H1 (cell line): ENCODE measurements at regions not wholly inside any gene's neighbourhood (a gene's known extent, or its start where the extent isn't known, plus 50 kb on each side); places are given as distances from the start of the nearest gene placed in this dataset.

Experiments used
- CTCF ChIA-PET: fragments of 300-600 bp; sonication (Branson Sonifier 250); formaldehyde crosslinking; loops from one replicate; lab custom pipeline; 2021; ENCODE audit not compliant: partially characterized antibody; lab: Charles Lee
- POLR2A ChIA-PET: fragments of 300-600 bp; sonication (Branson Sonifier 250); formaldehyde crosslinking; loops from one replicate; lab custom pipeline; 2021; ENCODE audit warnings: inconsistent platforms; ENCODE audit not compliant: partially characterized antibody; lab: Charles Lee
- DNase-seq, 2 experiments: peaks; one replicate each; pipeline versions ENCODE4 v3.0.0 to v3.0.0-alpha.2; 2010 to 2022; ENCODE audit warnings: low spot score in 2 of 2, low read depth in 1 of 2, mixed read lengths in 1 of 2
- FAIRE-seq: peaks from 2 replicates; lab custom pipeline; 2011; peaks lifted over from hg19 to GRCh38; lab: Jason Lieb, UNC
- H2AFZ ChIP-seq: 2 replicates; pipeline ENCODE4 v1.8.1; 2012; ENCODE audit warnings: low read length, inconsistent platforms
- H2AK5ac ChIP-seq: 2 replicates; pipeline ENCODE4 v1.6.1; 2013; ENCODE audit warnings: low read depth, low read length
- H2BK120ac ChIP-seq: replicated peaks from 2 replicates; pipeline ENCODE3; 2013; ENCODE audit warnings: low read depth, low read length, inconsistent platforms
- H2BK12ac ChIP-seq: 2 replicates; pipeline ENCODE4 v1.6.1; 2013; ENCODE audit warnings: low read depth, low read length
- H2BK15ac ChIP-seq: 2 replicates; pipeline ENCODE4 v1.6.1; 2013; ENCODE audit warnings: low read length
- H2BK20ac ChIP-seq: 2 replicates; pipeline ENCODE4 v1.6.1; 2013; ENCODE audit warnings: low read length
- H2BK5ac ChIP-seq: 2 replicates; pipeline ENCODE4 v1.6.1; 2013; ENCODE audit warnings: low read depth, low read length
- H3K14ac ChIP-seq: 2 replicates; pipeline ENCODE4 v1.6.1; 2013; ENCODE audit warnings: inconsistent platforms; ENCODE audit not compliant: insufficient read length
- H3K18ac ChIP-seq: 2 replicates; pipeline ENCODE4 v1.6.1; 2013; ENCODE audit warnings: low read length; ENCODE audit errors: extremely low read depth
- H3K23ac ChIP-seq: 2 replicates; pipeline ENCODE4 v1.6.1; 2013; ENCODE audit warnings: inconsistent platforms; ENCODE audit not compliant: insufficient read length
- H3K23me2 ChIP-seq: 2 replicates; pipeline ENCODE4 v1.6.1; 2013; ENCODE audit warnings: low read depth, low read length
- H3K27ac ChIP-seq: 2 replicates; pipeline ENCODE4 v1.6.1; 2011; ENCODE audit warnings: low read depth, low read length, inconsistent platforms
- H3K27me3 ChIP-seq, 4 experiments: replicated peaks in 1 of 4; 1 replicate in 1 of 4; 2 replicates in 3 of 4; pipeline versions ENCODE4 v1.6.1 to v1.8.1; 2011 to 2013; ENCODE audit warnings: low read length in 3 of 4, mild to moderate bottlenecking in 3 of 4, inconsistent platforms in 2 of 4, mixed read lengths in 2 of 4, moderate library complexity in 1 of 4; ENCODE audit not compliant: control insufficient read depth in 3 of 4, insufficient read depth in 3 of 4; ENCODE audit errors: extremely low read depth in 1 of 4
- H3K36me3 ChIP-seq, 4 experiments: 2 replicates each; pipeline versions ENCODE4 v1.6.1 to v1.8.1; 2011 to 2013; ENCODE audit warnings: mild to moderate bottlenecking in 4 of 4, low read length in 3 of 4, moderate library complexity in 2 of 4, control low read depth in 1 of 4, inconsistent platforms in 1 of 4; ENCODE audit not compliant: insufficient read depth in 4 of 4, control insufficient read depth in 2 of 4
- H3K4ac ChIP-seq: replicated peaks from 2 replicates; pipeline ENCODE3; 2013; ENCODE audit warnings: low read length, low read depth, mixed read lengths, inconsistent platforms; ENCODE audit not compliant: insufficient read length
- H3K4me1 ChIP-seq, 4 experiments: replicated peaks in 1 of 4; 1 replicate in 1 of 4; 2 replicates in 3 of 4; pipeline versions ENCODE4 v1.6.1 to v1.8.1; 2011 to 2013; ENCODE audit warnings: low read length in 3 of 4, inconsistent platforms in 2 of 4, mixed read lengths in 1 of 4; ENCODE audit not compliant: insufficient read depth in 4 of 4, control insufficient read depth in 3 of 4
- H3K4me2 ChIP-seq, 2 experiments: 2 replicates each; pipeline versions ENCODE4 v1.6.1 to v1.8.1; 2011 to 2013; ENCODE audit warnings: low read depth in 2 of 2, low read length in 2 of 2, control low read depth in 1 of 2, inconsistent platforms in 1 of 2, mild to moderate bottlenecking in 1 of 2; ENCODE audit not compliant: insufficient read depth in 1 of 2
- H3K4me3 ChIP-seq, 4 experiments: fragments of 200-600, 300-600 bp in 1 of 4; sonication (generic), shearing (Covaris generic), sonication (Bioruptor Twin) in 1 of 4; 2 replicates each; pipeline versions ENCODE4 v1.5.1 to v1.8.1; 2011 to 2016; ENCODE audit warnings: low read length in 4 of 4, low read depth in 3 of 4, control low read depth in 2 of 4, inconsistent platforms in 2 of 4, mild to moderate bottlenecking in 2 of 4, mixed read lengths in 1 of 4, moderate library complexity in 1 of 4; ENCODE audit not compliant: insufficient read depth in 2 of 4; ENCODE audit errors: extremely low read depth in 1 of 4
- H3K56ac ChIP-seq: replicated peaks from 2 replicates; pipeline ENCODE3; 2013; ENCODE audit warnings: low read depth, mild to moderate bottlenecking, mixed read lengths, low read length, inconsistent platforms; ENCODE audit not compliant: insufficient read length
- H3K79me1 ChIP-seq: 2 replicates; pipeline ENCODE4 v1.6.1; 2013; ENCODE audit warnings: low read depth, low read length, control low read depth
- H3K79me2 ChIP-seq, 2 experiments: 2 replicates each; pipeline versions ENCODE4 v1.6.1 to v1.8.1; 2012 to 2013; ENCODE audit warnings: low read length in 2 of 2, mild to moderate bottlenecking in 2 of 2, inconsistent platforms in 1 of 2; ENCODE audit not compliant: insufficient read depth in 2 of 2, control insufficient read depth in 1 of 2
- H3K9ac ChIP-seq, 4 experiments: replicated peaks in 1 of 4; 1 replicate in 1 of 4; 2 replicates in 3 of 4; pipeline versions ENCODE4 v1.6.1 to v1.8.1; 2011 to 2013; ENCODE audit warnings: low read depth in 3 of 4, low read length in 3 of 4, control low read depth in 2 of 4, mild to moderate bottlenecking in 2 of 4, moderate library complexity in 2 of 4, inconsistent platforms in 1 of 4; ENCODE audit errors: extremely low read depth in 1 of 4
- H3K9me3 ChIP-seq, 2 experiments: 2 replicates each; pipeline versions ENCODE4 v1.6.1 to v1.8.1; 2012 to 2013; ENCODE audit warnings: mild to moderate bottlenecking in 2 of 2, moderate library complexity in 2 of 2, control low read depth in 1 of 2, inconsistent platforms in 1 of 2, low read depth in 1 of 2, low read length in 1 of 2, mixed read lengths in 1 of 2; ENCODE audit not compliant: insufficient read depth in 2 of 2
- H4K20me1 ChIP-seq, 2 experiments: replicated peaks in 1 of 2; 2 replicates each; pipeline versions ENCODE3 to v1.8.1; 2011 to 2013; ENCODE audit warnings: inconsistent platforms in 2 of 2, low read length in 2 of 2, mild to moderate bottlenecking in 1 of 2; ENCODE audit not compliant: insufficient read depth in 2 of 2, control insufficient read depth in 1 of 2
- H4K5ac ChIP-seq: 2 replicates; pipeline ENCODE4 v1.6.1; 2013; ENCODE audit warnings: low read length, low read depth, mixed read lengths, inconsistent platforms; ENCODE audit not compliant: insufficient read length
- H4K8ac ChIP-seq: 2 replicates; pipeline ENCODE4 v1.8.0; 2013; ENCODE audit warnings: mild to moderate bottlenecking, moderate library complexity, low read length, inconsistent platforms; ENCODE audit not compliant: insufficient read depth; ENCODE audit errors: extremely low read depth
- H4K91ac ChIP-seq: replicated peaks from 2 replicates; pipeline ENCODE3; 2013; ENCODE audit warnings: low read length, mixed read lengths, inconsistent platforms; ENCODE audit not compliant: insufficient read length
- MAFK ChIP-seq: IDR thresholded peaks from 2 replicates; pipeline ENCODE4 v1.6.1; 2012; ENCODE audit warnings: low read depth, mild to moderate bottlenecking, improper control_type of control experiment, low read length
- TEAD4 ChIP-seq: IDR thresholded peaks from 2 replicates; pipeline ENCODE4 v1.6.1; 2012; ENCODE audit warnings: low read depth, low read length, inconsistent platforms, mixed read lengths
- WGBS, 2 experiments: shearing (Covaris generic) in 1 of 2; methylation state at CpG; one replicate each; pipeline versions ENCODE4 v1.1.6 to v1.1.7; 2013 to 2015; ENCODE audit warnings: low lambda C conversion rate in 2 of 2, mixed read lengths in 2 of 2, inconsistent platforms in 1 of 2, low coverage in 1 of 2, missing lambda C conversion rate in 1 of 2; ENCODE audit not compliant: insufficient replicate concordance in 2 of 2, insufficient coverage in 1 of 2, insufficient read length in 1 of 2; ENCODE audit errors: extremely low coverage in 1 of 2, missing lambda C conversion rate in 1 of 2; 5-methylcytosine and 5-hydroxymethylcytosine counted together
- TF ChIP-seq, protein P1 (sequence below): IDR thresholded peaks from 2 replicates; pipeline ENCODE4 v1.6.1; 2012; ENCODE audit warnings: low read length, inconsistent platforms

DNA sequence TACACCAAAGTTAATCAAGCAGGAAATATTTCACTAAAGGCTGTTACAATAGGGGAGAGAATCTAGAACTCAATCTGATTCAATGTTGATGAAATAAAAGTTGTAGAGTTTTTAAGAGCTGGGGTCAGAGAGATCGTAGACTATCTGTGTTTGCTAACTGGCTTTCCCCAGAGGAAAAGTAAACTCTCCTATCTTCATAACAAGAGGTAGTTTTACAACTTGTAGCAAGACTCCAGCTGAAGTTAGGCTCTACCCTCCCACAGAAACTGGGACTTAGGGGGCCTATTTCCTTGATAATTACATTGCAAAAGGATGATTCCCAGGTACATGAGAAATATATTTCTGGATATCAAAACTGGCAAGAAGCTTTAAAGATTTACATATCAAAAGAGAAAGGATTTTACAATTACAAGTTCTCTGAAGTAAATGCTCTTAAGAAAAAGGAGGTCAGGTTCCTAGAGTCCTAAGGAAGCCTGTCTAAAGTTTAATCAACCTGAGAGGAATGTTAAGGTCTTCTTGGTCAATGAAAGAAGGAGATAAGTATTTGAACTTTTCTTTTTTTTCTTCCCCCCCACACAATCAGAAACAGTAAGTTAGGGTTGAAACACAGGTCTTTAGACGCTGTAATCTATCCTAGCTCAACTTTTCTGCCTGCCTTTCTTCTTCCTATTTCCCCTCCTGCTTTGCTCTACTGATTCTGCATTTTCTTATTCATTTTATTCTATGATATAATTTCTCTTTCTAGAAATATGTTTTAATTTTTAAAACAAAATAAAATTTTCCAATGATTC is 692.2 kb upstream of the LINC00305 start:
- Histone ChIP-seq H2AK5ac (no peak overlapping the region), H4K91ac (no peak overlapping the region), H4K8ac (no peak overlapping the region), H3K9ac (no peak overlapping the region), H3K9me3 (no peaks in the 10 kb centered on the region), H3K4me3 (no peak overlapping the region), H3K27me3 (peaks cover 0 to 1% (median 0%) of the 10 kb centered on the region in 4 experiments; a peak in 1 of 7 replicates), H2AFZ (peak overlapping the region; percentile 8; the same call in 1 of the 2 replicates), H3K79me2 (no peaks in the 10 kb centered on the region), H2BK20ac (no peak overlapping the region), H3K36me3 (no peaks in the 10 kb centered on the region), H3K14ac (no peak overlapping the region), H4K5ac (no peak overlapping the region), H3K4me1 (no peaks in the 10 kb centered on the region), H4K20me1 (no peaks in the 10 kb centered on the region), H3K18ac (no peak overlapping the region), H2BK12ac (no peak overlapping the region), H3K23ac (no peak overlapping the region), H3K27ac (no peak overlapping the region), H2BK15ac (no peak overlapping the region), H3K23me2 (no peaks in the 10 kb centered on the region), H2BK120ac (no peak overlapping the region), H2BK5ac (no peak overlapping the region), H3K79me1 (no peaks in the 10 kb centered on the region), H3K4ac (no peak overlapping the region), H3K56ac (no peak overlapping the region), H3K4me2 (no peak overlapping the region)
- FAIRE-seq (no peak), DNase-seq (peak in 1 of 2 experiments; percentile 3)
- ChIA-PET POLR2A (no interaction called here), CTCF (no interaction called here)
- WGBS, 2 experiments = 60% methylated on average over 2 of the region's 2 CpGs; no CpG with 5 or more reads in 1 of the 2 experiments
- TF ChIP-seq MAFK = no peak
- TF ChIP-seq, protein P1, sequence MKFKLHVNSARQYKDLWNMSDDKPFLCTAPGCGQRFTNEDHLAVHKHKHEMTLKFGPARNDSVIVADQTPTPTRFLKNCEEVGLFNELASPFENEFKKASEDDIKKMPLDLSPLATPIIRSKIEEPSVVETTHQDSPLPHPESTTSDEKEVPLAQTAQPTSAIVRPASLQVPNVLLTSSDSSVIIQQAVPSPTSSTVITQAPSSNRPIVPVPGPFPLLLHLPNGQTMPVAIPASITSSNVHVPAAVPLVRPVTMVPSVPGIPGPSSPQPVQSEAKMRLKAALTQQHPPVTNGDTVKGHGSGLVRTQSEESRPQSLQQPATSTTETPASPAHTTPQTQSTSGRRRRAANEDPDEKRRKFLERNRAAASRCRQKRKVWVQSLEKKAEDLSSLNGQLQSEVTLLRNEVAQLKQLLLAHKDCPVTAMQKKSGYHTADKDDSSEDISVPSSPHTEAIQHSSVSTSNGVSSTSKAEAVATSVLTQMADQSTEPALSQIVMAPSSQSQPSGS = no peak
- TF ChIP-seq TEAD4 = no peak
